ENCODE measurements at regions not wholly inside any gene's neighbourhood (a gene's known extent, or its start where the extent isn't known, plus 50 kb on each side); places are given as distances from the start of the nearest gene placed in this dataset.
"Not testable (repeated sequence)": the region's sequence is repeated elsewhere in the genome, so short reads cannot be mapped to it uniquely, and the experiment has no call there.

- DNase-seq (ENCODE audit: extremely low read depth in 1 of 2, low read depth in 1 of 2), result no peak
These were observed 101.4 kb downstream of the TNFRSF13B start for GRCh38 chr17:16870253-16871245.

- DNase-seq (ENCODE audit: extremely low read depth in 1 of 2, low read depth in 1 of 2), result not testable (repeated sequence)
These were observed 102.2 kb downstream of the TNFRSF13B start for GRCh38 chr17:16869531-16870252.

DNA sequence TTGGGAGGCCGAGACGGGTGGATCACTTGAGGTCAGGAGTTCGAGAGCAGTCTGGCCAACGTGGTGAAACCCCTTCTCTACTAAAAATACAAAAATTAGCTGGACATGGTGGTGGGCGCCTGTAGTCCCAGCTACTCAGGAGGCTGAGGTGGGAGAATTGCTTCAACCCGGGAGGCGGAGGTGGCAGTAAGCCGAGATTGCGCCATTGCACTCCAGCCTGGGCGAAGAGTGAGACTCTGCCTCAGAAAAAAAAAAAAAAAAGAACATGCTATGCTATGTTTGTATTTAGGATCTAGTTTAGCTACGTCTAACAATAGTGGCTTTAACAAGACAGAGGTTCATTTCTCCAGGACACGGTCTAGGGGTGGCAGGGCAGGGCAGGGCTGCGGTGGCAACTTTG lies 103.3 kb downstream of the TNFRSF13B start:
- not testable (repeated sequence) for DNase-seq (ENCODE audit: extremely low read depth in 1 of 2, low read depth in 1 of 2)

DNA sequence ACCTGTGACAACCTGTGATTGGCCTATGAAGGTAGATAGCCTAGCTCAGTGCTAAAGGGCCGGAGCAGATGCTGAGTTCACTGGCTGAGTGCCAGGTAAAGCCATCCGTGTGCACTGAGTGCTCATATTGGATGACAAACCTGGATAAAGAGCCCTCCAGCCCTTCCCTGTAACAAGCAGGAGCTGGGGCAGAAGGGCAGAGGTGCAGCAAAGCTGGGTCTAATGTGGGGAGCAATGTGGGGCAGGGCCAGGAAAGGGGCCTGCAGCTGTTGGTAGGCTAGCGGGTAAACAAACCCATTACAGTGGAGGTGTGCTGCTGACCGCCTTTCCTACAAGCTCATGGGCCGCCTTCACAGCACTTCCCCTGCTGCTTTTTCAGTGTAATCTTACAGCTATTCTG lies 104.4 kb downstream of the TNFRSF13B start:
- DNase-seq (ENCODE audit: extremely low read depth in 1 of 2, low read depth in 1 of 2), result not testable (repeated sequence)

GRCh38 chr17:16866841-16867240 lies 105.1 kb downstream of the TNFRSF13B start:
- not testable (repeated sequence) for DNase-seq (ENCODE audit: extremely low read depth in 1 of 2, low read depth in 1 of 2)

DNA sequence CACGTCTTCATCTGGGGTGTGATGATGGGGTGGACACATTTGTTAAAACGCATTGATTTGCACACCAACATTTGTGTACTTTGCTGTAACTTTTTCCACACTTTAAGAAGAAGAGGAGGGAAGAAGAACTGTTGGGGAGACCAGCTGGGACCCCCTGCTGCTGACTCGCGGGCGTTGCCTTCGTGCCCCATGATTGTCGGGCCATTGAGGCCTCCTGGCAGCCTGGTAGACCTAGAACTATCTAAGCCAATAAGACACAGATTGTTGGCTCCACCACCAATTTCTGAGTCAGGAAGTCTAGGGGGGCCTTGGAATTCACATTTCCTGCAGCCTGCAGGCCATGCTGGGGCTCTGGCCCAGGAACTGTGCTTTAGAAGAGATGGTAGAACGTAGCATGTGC lies 105.5 kb downstream of the TNFRSF13B start:
- DNase-seq (ENCODE audit: extremely low read depth in 1 of 2, low read depth in 1 of 2), result no peak

GRCh38 chr17:16865704-16866103 lies 106.2 kb downstream of the TNFRSF13B start:
- DNase-seq (ENCODE audit: extremely low read depth in 1 of 2, low read depth in 1 of 2), result not testable (repeated sequence)

DNA sequence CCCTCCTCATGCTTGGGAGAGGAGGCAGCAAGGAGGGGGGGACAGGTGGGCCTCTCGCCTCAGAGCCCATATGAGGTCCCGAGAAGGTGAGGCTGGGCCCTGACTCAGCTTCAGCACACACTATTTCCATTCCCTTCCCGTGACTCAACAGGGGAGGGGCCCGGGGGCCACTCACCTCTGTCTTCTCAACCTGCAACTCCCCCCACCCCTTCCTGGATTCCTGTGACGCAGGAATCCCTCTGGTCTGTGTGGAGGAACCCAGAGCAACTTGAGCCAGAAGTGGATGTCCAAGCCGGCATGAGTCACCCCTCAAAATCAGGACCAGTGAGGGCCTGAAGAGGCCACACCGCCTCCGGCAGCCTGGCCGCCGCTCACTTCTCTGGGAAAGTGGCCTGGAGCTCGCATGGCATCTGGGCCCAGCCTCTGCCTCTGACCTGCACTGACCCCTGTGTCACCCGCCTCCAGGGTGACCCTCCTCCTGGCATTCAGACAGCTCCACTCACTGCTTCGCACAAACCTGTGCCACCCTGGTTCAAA lies 106.8 kb downstream of the TNFRSF13B start:
- not testable (repeated sequence) for DNase-seq (ENCODE audit: extremely low read depth in 1 of 2, low read depth in 1 of 2)

GRCh38 chr17:16864462-16865076 lies 107.3 kb downstream of the TNFRSF13B start:
- DNase-seq (ENCODE audit: extremely low read depth in 1 of 2, low read depth in 1 of 2), result not testable (repeated sequence)

GRCh38 chr17:16861152-16861551 lies 110.8 kb downstream of the TNFRSF13B start:
- DNase-seq (ENCODE audit: extremely low read depth in 1 of 2, low read depth in 1 of 2), result not testable (repeated sequence)

- DNase-seq (ENCODE audit: extremely low read depth in 1 of 2, low read depth in 1 of 2), result not testable (repeated sequence)
These were observed 111.5 kb downstream of the TNFRSF13B start for GRCh38 chr17:16860467-16860866.

GRCh38 chr17:16859515-16859914 lies 112.4 kb downstream of the TNFRSF13B start:
- not testable (repeated sequence) for DNase-seq (ENCODE audit: extremely low read depth in 1 of 2, low read depth in 1 of 2)

GRCh38 chr17:16857746-16858145 lies 114.2 kb downstream of the TNFRSF13B start:
- not testable (repeated sequence) for DNase-seq (ENCODE audit: extremely low read depth in 1 of 2, low read depth in 1 of 2)

- DNase-seq (ENCODE audit: extremely low read depth in 1 of 2, low read depth in 1 of 2), result not testable (repeated sequence)
These were observed 115.1 kb downstream of the TNFRSF13B start for GRCh38 chr17:16856846-16857245.

DNA sequence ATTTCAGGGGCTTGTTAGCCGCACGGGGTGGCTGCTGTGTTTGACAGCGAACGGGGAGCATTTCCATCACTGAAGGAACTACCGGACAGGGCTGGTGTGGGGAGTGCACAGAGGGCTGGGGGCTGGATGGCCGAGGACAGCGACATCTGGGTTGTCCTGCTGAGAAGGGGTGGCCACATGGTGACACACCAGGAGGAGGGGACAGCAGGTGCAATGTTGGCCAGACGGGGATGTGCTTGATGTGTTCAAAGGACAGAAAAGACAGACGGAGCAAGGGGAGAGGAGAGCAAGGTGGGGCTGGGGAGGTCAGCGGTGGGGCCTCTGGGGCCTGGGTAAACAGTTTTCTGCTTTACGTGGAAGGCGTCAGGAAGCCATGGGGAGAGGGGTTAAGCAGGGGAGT lies 115.7 kb downstream of the TNFRSF13B start:
- DNase-seq (ENCODE audit: extremely low read depth in 1 of 2, low read depth in 1 of 2), result not testable (repeated sequence)

- not testable (repeated sequence) for DNase-seq (ENCODE audit: extremely low read depth in 1 of 2, low read depth in 1 of 2)
These were observed 117.3 kb downstream of the TNFRSF13B start for GRCh38 chr17:16854636-16855035.

DNA sequence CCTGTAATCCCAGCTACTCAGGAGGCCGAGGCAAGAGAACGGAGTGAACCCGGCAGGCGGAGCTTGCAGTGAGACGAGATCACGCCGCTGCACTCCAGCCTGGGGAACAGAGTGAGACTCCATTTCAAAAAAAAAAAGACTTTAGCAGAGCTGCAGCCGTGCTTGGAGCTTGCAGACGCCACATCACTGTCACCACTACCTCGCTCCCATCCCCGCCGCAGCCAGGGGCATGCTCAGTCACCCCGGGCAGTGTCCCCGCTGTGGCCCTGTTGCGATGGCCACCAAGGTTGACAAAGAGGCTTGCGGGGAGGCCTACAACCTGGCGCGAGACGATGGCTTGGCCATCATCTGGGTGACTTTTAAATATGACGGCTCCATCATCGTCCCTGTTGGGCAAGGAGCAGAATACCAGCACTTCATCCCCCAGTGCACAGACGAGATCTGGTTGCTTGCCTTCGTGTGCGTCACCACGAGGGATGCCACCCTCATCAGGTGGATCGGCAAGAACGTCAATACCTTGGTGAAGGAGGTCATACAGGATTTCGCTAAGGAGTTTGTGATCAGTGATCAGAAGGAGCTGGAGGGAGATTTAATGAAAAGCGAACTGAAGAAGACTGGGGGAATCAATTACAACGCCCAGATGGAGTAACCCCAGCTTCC lies 118.1 kb downstream of the TNFRSF13B start:
- no peak for DNase-seq (ENCODE audit: extremely low read depth in 1 of 2, low read depth in 1 of 2)

DNA sequence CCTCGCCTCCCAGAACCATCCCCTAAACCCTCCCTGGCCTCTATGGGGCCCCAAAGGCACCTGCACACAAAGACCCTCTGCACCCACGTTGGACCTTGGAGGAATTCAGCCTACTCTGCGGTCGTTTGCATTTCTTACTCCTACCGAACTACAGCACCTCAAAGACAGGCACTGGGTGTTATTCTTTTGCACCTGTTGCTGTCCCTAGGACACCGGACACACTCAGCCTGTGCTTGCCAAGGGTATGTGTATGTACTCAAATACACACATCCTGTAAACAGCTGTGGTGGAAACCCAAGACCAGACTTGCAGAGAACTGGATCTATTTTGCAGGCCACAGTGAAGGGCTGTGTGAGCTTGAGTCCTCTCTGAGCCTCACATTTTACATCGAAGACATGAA lies 122.1 kb downstream of the TNFRSF13B start:
- DNase-seq (ENCODE audit: extremely low read depth in 1 of 2, low read depth in 1 of 2), result not testable (repeated sequence)

DNA sequence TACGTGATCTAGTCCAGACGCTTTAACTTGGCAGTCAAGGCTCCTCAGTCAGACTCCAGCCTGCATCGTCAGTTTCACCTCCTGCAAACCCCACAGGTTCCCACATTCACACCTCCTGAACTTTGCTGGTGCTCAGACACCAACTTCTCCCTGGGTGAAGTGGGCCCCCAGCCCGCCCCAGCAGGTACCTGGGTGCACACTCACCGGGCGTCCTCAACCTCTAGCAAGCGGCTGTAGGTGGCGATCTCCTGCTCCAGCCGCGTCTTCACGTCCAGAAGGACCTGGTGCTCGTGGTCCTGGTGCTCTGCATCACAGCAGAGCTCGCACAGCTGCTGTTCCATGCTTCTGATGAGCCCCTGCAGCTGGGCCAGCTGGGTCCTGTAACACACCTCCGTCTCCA lies 122.9 kb downstream of the TNFRSF13B start:
- DNase-seq (ENCODE audit: extremely low read depth in 1 of 2, low read depth in 1 of 2), result not testable (repeated sequence)

DNA sequence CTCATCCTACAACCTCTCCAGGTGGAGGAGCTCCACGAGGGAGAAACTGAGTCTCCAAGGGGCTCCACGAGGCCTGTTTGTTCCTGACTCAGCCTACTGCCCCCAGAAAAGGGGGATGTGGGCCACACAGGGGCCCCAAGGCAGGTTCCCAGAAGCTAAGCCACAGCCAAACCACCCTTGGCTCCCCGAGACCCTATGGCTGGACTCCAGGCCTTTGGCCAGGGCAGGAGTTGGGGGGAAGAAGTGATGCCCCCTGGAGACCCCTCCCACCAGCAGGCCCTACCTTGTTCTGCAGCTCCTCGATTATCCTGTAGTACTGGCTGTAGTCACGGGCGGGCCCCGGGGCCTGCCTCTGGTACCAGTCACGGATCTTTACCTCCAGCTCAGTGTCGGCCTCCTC lies 126.8 kb downstream of the TNFRSF13B start:
- DNase-seq (ENCODE audit: extremely low read depth in 1 of 2, low read depth in 1 of 2), result not testable (repeated sequence)
